A673 (cell line): ENCODE measurements at regions not wholly inside any gene's neighbourhood (a gene's known extent, or its start where the extent isn't known, plus 50 kb on each side); places are given as distances from the start of the nearest gene placed in this dataset.

Experiments used
- BruUV-seq: library from RNA; stranded (reverse); fragments of 400-500 nt; replicated peaks from 2 replicates; lab custom pipeline; 2021; lab: Mats Ljungman, UMichigan
- CTCF ChIA-PET: fragments of 300-600 bp; sonication (Branson Sonifier 250); formaldehyde crosslinking; loops from one replicate; lab custom pipeline; 2022; ENCODE audit warnings: antibody characterized with exemption; lab: Charles Lee
- POLR2A ChIA-PET: fragments of 300-600 bp; sonication (Branson Sonifier 250); formaldehyde crosslinking; loops from one replicate; lab custom pipeline; 2022; ENCODE audit warnings: antibody characterized with exemption; ENCODE audit not compliant: low non-redundant PET; lab: Charles Lee
- DNase-seq: peaks from one replicate; pipeline ENCODE4 v3.0.0-alpha.2; 2015; ENCODE audit warnings: low spot score
- H3K27ac ChIP-seq: fragments of 200-600 bp; sonication (generic); 2 replicates; pipeline ENCODE4 v1.5.1; 2016; ENCODE audit warnings: mixed run types, low read depth, mild to moderate bottlenecking, mixed read lengths, antibody characterized with exemption, low read length; ENCODE audit not compliant: poor library complexity, severe bottlenecking
- H3K27me3 ChIP-seq: fragments of 200-600 bp; sonication (generic); replicated peaks from 2 replicates; pipeline ENCODE4 v1.6.1; 2017; ENCODE audit warnings: mixed run types, low read depth, mild to moderate bottlenecking, mixed read lengths, antibody characterized with exemption, low read length; ENCODE audit not compliant: insufficient read depth, poor library complexity
- H3K36me3 ChIP-seq: fragments of 200-600 bp; sonication (generic); 2 replicates; pipeline ENCODE4 v1.6.1; 2016; ENCODE audit warnings: mixed run types, mild to moderate bottlenecking, mixed read lengths, antibody characterized with exemption, low read length; ENCODE audit not compliant: insufficient read depth, poor library complexity, severe bottlenecking
- H3K4me1 ChIP-seq: fragments of 200-600 bp; sonication (generic); 2 replicates; pipeline ENCODE4 v1.6.1; 2017; ENCODE audit warnings: mixed run types, mild to moderate bottlenecking, mixed read lengths, antibody characterized with exemption, low read length; ENCODE audit not compliant: insufficient read depth, poor library complexity, severe bottlenecking
- H3K4me3 ChIP-seq: fragments of 200-600 bp; sonication (generic); 2 replicates; pipeline ENCODE4 v1.5.1; 2016; ENCODE audit warnings: low read depth, mixed run types, mild to moderate bottlenecking, mixed read lengths, low read length; ENCODE audit not compliant: poor library complexity, severe bottlenecking
- H3K9me3 ChIP-seq: fragments of 200-600 bp; sonication (generic); 2 replicates; pipeline ENCODE4 v1.6.1; 2016; ENCODE audit warnings: mixed run types, low read depth, mild to moderate bottlenecking, mixed read lengths, antibody characterized with exemption, low read length; ENCODE audit not compliant: poor library complexity, severe bottlenecking
- CTCF ChIP-seq: fragments of 300-800, 200-600 bp; sonication (generic); conservative IDR thresholded peaks from 2 replicates; pipeline ENCODE4 v1.5.1; 2017; ENCODE audit warnings: low read depth, mild to moderate bottlenecking, antibody characterized with exemption, low read length, moderate library complexity, mixed read lengths
- EZH2 ChIP-seq: fragments of 200-600 bp; sonication (generic); IDR thresholded peaks from 2 replicates; pipeline ENCODE4 v1.6.1; 2017; ENCODE audit warnings: borderline replicate concordance, low read depth, mild to moderate bottlenecking, mixed read lengths, antibody characterized with exemption, low read length; ENCODE audit not compliant: poor library complexity, severe bottlenecking
- intact Hi-C: fragments of 100-400 bp; cut with micrococcal nuclease; formaldehyde crosslinking; loops from one replicate; pipeline ENCODE4 v1.10.0; 2022; ENCODE audit not compliant: unreplicated experiment

GRCh38 chr17:6243186-6243585 is 173.0 kb downstream of the WSCD1 start:
- intact Hi-C loops, result no loop called here
- peaks cover 67% of the 10 kb centered on the region for H3K27me3 ChIP-seq
- no peak overlapping the region for H3K27ac ChIP-seq
- BruUV-seq, result no TSS peak
- no peak for DNase-seq
- CTCF ChIA-PET, result no interaction called here
- no peaks in the 10 kb centered on the region for H3K36me3 ChIP-seq
- H3K4me3 ChIP-seq, result no peak overlapping the region
- POLR2A ChIA-PET, result no interaction called here
- TF ChIP-seq EZH2 (no peak), CTCF (no peak)
- no peaks in the 10 kb centered on the region for H3K4me1 ChIP-seq
- no peaks in the 10 kb centered on the region for H3K9me3 ChIP-seq

- Histone ChIP-seq H3K9me3 (no peaks in the 10 kb centered on the region), H3K36me3 (no peaks in the 10 kb centered on the region), H3K27me3 (peaks cover 78% of the 10 kb centered on the region), H3K4me1 (no peaks in the 10 kb centered on the region), H3K4me3 (no peak overlapping the region), H3K27ac (no peak overlapping the region)
- no peak for DNase-seq
- ChIA-PET POLR2A (no interaction called here), CTCF (no interaction called here)
- no TSS peak for BruUV-seq
- intact Hi-C loops, result no loop called here
- TF ChIP-seq EZH2, result no peak
- no peak for TF ChIP-seq CTCF
Measured at GRCh38 chr17:6241996-6242395, 171.8 kb downstream of the WSCD1 start.

GRCh38 chr17:6241381-6241780 is 171.2 kb downstream of the WSCD1 start:
- ChIA-PET CTCF (no interaction called here), POLR2A (no interaction called here)
- no peak overlapping the region for H3K27ac ChIP-seq
- no peak overlapping the region for H3K4me3 ChIP-seq
- TF ChIP-seq EZH2 (no peak), CTCF (no peak)
- H3K36me3 ChIP-seq, result no peaks in the 10 kb centered on the region
- DNase-seq, result no peak
- no peaks in the 10 kb centered on the region for H3K9me3 ChIP-seq
- intact Hi-C loops, result no loop called here
- H3K4me1 ChIP-seq, result no peaks in the 10 kb centered on the region
- H3K27me3 ChIP-seq, result peaks cover 78% of the 10 kb centered on the region
- BruUV-seq, result no TSS peak
